AG04449 (cell line): ENCODE measurements at regions not wholly inside any gene's neighbourhood (a gene's known extent, or its start where the extent isn't known, plus 50 kb on each side); places are given as distances from the start of the nearest gene placed in this dataset.

Source experiments
- CTCF ChIA-PET: fragments of 350-600 bp; formaldehyde crosslinking; extraction: SDS; loops from one replicate; lab custom pipeline; 2021; ENCODE audit warnings: antibody characterized with exemption; lab: Yijun Ruan, JAX
- POLR2A ChIA-PET: fragments of 400-600, 350-600 bp; formaldehyde crosslinking; extraction: SDS; loops from one replicate; lab custom pipeline; 2020; ENCODE audit warnings: antibody characterized with exemption, inconsistent platforms; lab: Yijun Ruan, JAX
- DNase-seq: peaks from one replicate; pipeline ENCODE4 v3.0.0-alpha.2; 2010; ENCODE audit warnings: low read depth, low spot score
- H3K4me3 ChIP-seq: 2 replicates; pipeline ENCODE4 v1.5.1; 2011; ENCODE audit warnings: low read depth, mild to moderate bottlenecking, control low read depth, low read length
- TF ChIP-seq, protein P1 (sequence below): IDR thresholded peaks from one replicate; pipeline ENCODE4 v1.5.1; 2011; ENCODE audit warnings: mild to moderate bottlenecking, moderate library complexity, low read length, control low read depth, inconsistent platforms; ENCODE audit not compliant: insufficient read depth; ENCODE audit errors: missing control alignments

DNA sequence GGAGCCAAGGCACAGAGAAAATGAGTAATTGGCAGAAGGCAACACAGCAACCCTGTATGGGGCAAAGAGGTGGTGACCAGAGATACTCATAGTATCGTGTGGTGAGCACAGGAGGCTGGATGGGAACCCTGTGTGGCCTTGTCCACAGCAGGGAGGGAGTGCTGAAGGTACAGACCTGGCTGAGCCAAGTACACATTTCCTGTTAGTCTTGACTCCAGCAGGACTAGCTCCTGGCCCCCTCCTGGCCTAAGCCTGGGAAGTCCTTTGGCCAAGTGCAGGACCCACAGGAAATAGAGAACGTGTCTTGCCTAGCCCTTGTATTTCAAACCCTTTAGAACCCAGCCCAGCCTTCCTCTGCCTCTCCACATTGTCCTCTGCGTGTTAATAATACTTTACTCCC is 289.8 kb upstream of the PWP1 start:
- no peak for DNase-seq
- TF ChIP-seq, protein P1, sequence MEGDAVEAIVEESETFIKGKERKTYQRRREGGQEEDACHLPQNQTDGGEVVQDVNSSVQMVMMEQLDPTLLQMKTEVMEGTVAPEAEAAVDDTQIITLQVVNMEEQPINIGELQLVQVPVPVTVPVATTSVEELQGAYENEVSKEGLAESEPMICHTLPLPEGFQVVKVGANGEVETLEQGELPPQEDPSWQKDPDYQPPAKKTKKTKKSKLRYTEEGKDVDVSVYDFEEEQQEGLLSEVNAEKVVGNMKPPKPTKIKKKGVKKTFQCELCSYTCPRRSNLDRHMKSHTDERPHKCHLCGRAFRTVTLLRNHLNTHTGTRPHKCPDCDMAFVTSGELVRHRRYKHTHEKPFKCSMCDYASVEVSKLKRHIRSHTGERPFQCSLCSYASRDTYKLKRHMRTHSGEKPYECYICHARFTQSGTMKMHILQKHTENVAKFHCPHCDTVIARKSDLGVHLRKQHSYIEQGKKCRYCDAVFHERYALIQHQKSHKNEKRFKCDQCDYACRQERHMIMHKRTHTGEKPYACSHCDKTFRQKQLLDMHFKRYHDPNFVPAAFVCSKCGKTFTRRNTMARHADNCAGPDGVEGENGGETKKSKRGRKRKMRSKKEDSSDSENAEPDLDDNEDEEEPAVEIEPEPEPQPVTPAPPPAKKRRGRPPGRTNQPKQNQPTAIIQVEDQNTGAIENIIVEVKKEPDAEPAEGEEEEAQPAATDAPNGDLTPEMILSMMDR: no peak
- POLR2A ChIA-PET: no interaction called here
- no peak overlapping the region for H3K4me3 ChIP-seq
- CTCF ChIA-PET: interaction anchor here (1.1 to 17.3 kb wide), 2 partner anchors 11 to 266 kb away, joined by 3 to 403 read pairs; no protein-coding TSS in a partner anchor

DNA sequence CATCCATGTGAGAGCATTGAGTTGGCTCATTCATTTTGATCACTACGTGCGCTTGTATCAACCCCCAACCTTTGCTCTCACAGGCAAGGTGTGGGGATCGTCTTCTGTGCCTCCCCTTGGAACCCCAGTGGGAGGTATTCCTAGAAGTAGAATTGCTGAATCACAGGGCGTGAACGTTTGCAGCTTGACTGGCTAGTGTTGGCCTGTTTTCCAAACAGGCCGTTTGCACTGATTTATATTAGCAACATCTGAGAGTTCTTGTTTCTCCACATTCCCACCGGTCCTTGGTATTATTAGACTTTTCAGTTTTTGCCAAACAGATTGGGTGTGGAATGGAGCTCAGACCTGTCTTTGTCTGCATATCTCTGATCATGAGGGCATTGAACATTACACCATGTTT is 288.6 kb upstream of the PWP1 start:
- TF ChIP-seq, protein P1: no peak
- DNase-seq: no peak
- no peak overlapping the region for H3K4me3 ChIP-seq
- ChIA-PET POLR2A (no interaction called here), CTCF (interaction anchor here (16.0 to 17.3 kb wide), 2 partner anchors 214 to 267 kb away, joined by 251 to 403 read pairs; no protein-coding TSS in a partner anchor)

DNA sequence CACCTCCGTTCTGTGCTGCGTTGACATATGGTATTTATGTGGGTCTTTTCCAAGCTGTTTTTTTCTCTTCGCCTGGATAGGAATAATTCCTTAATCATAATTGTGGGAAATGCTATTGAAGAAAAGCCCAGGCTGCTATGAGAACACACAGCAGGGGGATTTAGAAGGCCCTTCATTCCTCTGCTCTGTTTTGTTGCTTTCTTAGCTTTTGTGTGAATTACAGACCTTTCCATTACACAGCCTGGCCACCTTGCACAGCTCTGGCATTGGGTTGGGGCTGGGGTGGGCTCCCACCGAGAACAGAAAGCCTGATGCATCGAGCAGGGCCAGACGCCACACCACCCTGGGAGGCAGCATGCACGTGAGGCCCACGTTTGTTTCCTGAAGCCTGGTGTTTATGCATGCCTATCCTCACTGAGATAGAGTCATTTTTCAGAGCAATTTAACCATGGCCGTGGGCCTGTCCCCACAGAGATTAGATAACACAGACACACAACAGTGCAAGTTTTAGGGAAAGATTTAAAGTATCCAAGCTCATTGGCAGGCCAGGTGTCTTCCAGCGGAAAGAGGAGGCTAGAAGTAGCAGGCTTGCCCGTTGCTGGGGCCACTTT is 287.6 kb upstream of the PWP1 start:
- DNase-seq: no peak
- POLR2A ChIA-PET: no interaction called here
- CTCF ChIA-PET: interaction anchor here (1.3 to 17.3 kb wide), 3 partner anchors 10 to 268 kb away, joined by 3 to 403 read pairs (median 251); no protein-coding TSS in a partner anchor
- TF ChIP-seq, protein P1: no peak
- H3K4me3 ChIP-seq: no peak overlapping the region

DNA sequence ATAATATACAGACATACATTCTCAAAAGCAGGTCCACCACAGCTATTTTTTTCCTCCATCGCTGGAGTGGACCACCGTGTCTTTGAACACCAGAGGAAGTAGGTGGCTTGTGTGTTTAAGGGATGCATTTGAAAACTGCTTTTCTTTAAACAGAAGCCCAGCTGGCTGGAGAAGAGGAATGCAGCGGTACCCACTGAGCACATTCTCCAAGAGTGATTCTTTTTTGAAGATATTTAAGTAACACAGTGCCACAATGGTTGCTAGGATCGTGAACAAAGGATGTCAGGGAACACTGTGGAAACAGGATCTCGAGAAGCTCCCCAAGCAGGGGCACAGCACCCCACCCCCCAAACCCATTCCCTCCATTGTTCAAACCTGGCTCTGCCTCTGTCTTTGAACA is 286.6 kb upstream of the PWP1 start:
- TF ChIP-seq, protein P1: no peak
- ChIA-PET CTCF (interaction anchor here (1.2 to 17.3 kb wide), 4 partner anchors 9 to 269 kb away, joined by 3 to 403 read pairs (median 128); no protein-coding TSS in a partner anchor), POLR2A (no interaction called here)
- DNase-seq: no peak
- no peak overlapping the region for H3K4me3 ChIP-seq

DNA sequence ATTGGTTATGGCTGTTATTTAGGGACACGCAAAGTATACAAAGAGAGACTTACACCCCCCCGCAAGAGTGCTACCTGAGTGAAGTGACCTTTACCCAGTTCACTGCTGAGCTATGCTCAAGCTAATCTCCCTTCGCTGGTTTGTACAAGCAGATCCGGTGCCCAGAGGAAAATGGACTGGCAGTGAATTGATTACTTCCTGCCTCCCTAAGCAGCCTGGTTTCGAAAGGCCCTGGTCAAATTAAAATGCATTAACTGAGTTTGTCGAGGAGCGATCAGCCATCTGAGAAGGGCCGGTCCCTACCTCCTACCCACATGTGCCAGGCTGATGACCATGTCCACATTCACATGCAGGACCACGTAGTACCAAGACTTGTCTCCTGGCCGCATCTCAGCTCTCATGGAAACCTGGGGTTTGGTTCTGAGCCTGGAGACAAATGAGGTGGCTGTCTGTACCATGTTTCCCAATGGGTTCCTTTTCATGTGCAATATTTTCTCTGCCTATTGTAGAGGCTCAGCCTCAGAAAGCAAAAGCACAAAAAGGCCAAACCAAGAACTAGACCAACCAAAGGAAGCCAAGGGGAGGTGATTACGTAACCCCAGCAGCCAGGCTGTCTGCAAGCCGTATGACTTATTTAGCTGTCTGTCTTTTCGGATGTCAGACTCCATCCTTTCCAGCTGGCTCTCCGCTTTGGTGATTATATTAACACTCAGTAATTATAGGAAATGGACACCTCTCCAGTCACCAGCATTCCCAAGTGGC is 284.7 kb upstream of the PWP1 start:
- no peak for DNase-seq
- CTCF ChIA-PET: interaction anchor here (0.8 to 17.3 kb wide), 8 partner anchors 8 to 271 kb away, joined by 3 to 403 read pairs (median 8); no protein-coding TSS in a partner anchor
- TF ChIP-seq, protein P1: no peak

More for the DNA sequence above, 284.7 kb upstream of the PWP1 start:
- POLR2A ChIA-PET: no interaction called here
- no peak overlapping the region for H3K4me3 ChIP-seq
